ENCODE measurements at regions not wholly inside any gene's neighbourhood (a gene's known extent, or its start where the extent isn't known, plus 50 kb on each side); places are given as distances from the start of the nearest gene placed in this dataset.
"Not testable (repeated sequence)": the region's sequence is repeated elsewhere in the genome, so short reads cannot be mapped to it uniquely, and the experiment has no call there.

DNA sequence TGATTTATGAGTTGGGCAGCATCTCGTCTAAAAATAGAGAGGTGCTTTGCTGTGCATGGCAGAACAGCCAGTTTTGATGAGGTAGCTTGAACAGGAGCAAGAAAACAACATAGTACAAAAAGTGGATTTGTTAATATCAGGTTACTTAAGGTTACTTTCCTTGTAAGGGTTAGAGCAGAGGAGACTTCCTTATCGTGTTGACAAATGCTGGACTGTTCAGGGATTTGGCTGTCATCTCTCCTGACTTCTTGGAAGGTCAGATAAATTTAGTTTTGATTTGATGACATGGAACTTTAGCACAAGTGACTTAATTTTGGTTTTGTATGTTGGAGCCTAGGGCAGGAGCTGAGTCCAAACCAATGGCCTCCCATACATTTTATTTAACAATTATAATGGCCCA, 163.9 kb upstream of the ELAC2 start:
- DNase-seq (ENCODE audit: low read depth, low spot score), result no peak
- no peak overlapping the region for H3K4me3 ChIP-seq (ENCODE audit: low read length)

DNA sequence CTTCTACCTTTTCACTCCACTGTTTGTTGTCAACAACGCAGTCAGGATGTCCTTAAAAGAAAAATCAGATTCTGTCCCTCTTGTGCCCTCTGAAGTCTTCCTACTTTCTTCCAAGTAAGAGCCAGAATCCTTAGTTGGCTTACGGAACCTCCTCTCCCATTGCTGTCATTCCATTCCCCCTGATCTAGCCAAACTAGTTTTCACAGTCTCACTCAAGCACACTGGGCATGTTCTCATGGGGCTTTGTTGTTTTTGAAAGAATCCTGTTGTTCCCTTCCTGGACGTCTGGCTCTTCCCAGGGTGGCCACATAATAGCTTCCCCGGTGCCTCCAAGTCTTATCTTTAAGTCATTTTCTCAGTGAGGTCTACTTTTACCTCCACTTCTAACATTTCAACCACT, 158.6 kb upstream of the ELAC2 start:
- no peak for DNase-seq (ENCODE audit: low read depth, low spot score)
- H3K4me3 ChIP-seq (ENCODE audit: low read length), result no peak overlapping the region

DNA sequence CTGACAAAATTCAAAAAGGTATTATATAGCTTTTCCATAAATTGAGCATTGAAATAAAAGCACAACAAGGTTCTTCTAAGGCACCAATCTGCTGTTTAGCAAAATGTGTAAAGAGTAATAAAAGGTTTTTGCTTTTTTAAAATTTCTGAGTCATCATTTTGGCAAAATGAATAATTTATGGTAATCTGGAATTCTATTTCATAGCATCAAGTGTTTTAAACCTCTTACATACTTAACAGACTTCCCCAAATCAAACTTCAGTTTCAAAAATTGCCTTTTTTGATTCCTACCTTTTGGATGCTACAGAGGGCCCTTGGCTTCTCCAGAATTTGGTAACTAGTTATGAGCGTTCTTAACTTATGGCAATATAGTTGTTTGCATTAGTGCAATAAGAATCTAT, 154.0 kb upstream of the ELAC2 start:
- no peak for DNase-seq (ENCODE audit: low read depth, low spot score)

DNA sequence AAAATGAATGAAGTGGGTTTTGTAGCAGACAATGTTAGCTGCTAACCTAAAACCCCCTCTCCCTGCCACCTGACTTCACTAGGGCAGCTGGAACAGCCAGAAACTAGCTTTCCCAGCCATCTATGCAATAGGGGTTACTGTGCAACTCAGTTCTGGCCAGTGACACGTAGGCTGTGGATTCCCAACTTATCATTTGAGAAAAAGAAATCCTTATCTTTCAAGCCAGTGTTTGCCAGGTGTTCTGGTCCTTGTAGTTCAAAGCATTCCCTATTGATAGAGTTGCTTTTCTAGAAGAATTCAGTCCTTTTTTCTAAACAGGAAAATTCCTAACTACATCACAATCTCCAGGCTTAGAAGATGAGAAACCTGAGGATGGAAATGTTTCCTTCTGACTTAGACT, 144.5 kb upstream of the ELAC2 start:
- H3K4me3 ChIP-seq (ENCODE audit: low read length), result no peak overlapping the region
- no peak for DNase-seq (ENCODE audit: low read depth, low spot score)

More for the DNA sequence above, 154.0 kb upstream of the ELAC2 start:
- no peak overlapping the region for H3K4me3 ChIP-seq (ENCODE audit: low read length)

DNA sequence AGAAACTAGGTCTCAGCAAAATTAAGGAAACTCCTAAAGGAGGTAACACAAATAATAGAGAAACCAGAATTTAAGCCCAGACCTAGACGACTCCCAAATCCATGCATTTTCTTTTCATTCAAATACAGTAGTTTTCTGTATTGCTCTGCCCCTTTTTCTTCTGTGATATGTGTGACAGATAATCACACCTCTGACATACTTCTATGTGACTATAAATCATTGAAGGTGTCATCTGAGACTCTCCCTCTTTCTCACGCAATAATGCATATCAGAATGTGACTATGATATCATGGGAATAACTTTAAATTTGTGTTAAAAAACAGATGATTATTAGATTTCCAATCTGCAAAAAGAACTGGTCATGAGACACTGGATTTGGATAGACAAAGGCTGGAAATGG, 143.0 kb upstream of the ELAC2 start:
- H3K4me3 ChIP-seq (ENCODE audit: low read length), result no peak overlapping the region
- DNase-seq (ENCODE audit: low read depth, low spot score), result no peak

DNA sequence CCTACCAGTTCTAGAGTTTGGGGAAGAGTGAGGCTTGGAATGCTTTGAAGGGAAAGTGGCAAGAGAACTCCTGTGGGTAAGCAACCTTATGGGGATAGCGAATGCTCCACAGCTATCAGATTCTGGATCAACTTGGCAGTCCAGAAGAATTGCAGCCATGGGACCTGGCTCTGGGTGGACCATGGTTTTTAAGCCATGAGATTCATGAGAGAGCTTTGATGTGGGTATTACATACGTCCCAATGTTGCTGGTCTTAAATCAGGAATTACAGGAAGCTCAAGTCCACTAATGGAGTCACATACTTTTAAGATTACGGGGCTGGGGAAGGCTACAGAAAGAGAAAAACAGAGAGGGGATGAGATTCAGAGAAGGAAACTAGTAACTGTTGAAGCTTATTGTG, 142.5 kb upstream of the ELAC2 start:
- no peak for DNase-seq (ENCODE audit: low read depth, low spot score)
- H3K4me3 ChIP-seq (ENCODE audit: low read length), result no peak overlapping the region

DNA sequence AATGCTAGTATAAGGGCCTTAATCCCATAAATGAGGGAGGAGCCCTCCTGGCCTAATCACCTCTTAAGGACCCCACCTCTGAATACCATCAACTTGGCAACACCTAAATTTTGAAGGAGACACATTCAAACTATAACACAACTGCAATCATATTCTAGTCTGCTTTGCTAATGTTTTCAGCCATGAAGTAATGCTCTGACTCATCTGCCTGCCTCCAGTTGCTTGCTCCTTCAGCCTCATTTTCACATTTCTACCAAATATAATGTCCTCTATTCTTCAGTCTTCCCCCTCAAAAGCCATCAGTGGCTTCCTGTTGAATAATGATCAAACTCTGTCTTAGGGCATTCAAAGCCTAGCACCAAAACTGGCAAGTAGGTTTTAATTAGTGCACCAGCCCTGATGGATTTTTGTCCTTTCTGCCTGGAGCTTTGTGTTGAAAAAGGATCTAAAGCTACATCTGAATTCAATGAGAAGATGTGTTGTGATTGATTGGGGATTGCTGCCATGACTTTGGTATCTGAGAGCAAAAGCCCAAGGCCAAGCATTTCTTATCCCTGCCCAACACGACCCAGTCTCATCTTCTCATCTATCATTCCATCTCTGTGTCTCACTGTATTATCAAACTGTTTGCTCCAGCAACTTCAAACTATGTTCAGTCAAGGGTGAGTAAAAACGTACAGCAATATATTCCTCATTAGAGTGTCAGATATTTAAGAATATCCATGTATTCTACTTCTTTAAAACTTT, 140.8 kb upstream of the ELAC2 start:
- H3K4me3 ChIP-seq (ENCODE audit: low read length), result no peak overlapping the region
- DNase-seq (ENCODE audit: low read depth, low spot score), result no peak

DNA sequence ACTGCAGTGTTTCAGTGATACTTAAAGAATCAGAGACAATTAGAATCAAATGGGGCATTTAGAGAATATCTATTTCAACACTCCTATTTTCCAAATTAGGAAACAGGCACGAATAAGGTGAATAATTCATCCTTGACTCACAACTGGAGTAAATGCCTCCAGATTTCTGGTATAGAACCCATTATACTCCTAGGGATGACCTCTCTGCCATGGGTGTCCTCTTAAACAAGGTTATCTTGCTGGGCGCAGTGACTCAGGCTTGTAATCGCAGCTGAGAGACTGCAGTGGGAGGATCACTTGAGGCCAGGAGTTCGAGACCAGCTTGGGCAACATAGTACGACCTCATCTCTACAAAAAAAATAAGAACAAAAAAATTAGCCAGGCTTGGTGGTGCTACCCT, 139.8 kb upstream of the ELAC2 start:
- no peak for DNase-seq (ENCODE audit: low read depth, low spot score)
- H3K4me3 ChIP-seq (ENCODE audit: low read length), result no peak overlapping the region

DNA sequence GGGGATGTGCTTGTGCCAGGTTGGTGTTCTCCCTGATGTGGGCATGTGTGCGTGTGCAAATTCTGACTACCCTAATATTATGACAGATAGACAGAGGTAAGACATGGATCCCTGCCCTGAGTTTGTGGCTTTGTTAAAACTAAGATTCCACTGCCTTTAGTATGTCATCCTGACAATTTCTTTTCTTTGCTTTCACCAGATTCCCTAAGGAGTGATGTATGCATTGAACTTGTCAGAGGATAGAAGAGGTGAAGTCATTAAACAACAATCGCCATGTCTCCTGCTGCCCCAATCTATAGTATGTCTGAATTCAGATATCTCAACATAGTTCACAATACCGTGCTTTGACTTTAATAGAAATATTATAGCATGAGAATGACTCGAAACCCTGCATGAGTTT, 137.1 kb upstream of the ELAC2 start:
- DNase-seq (ENCODE audit: low read depth, low spot score), result no peak
- no peak overlapping the region for H3K4me3 ChIP-seq (ENCODE audit: low read length)

DNA sequence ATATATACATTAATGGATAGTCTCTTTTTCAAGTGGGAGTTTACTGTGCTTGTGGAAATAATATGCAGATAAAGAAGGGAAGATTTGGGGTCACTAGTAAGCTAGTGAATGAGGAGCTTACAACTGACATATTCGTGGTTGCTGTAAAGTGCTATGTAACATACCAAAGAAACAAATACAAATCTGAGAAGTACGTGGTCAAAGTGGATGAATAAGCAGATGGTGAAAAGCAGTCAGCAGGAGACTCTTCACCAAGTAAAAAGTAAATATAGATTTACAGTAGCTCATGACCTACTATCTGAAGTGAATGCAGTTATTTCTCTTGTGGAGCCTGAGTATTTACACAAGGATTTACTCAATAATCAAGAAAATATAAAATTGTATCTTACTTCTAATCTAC, 136.6 kb upstream of the ELAC2 start:
- H3K4me3 ChIP-seq (ENCODE audit: low read length), result no peak overlapping the region
- no peak for DNase-seq (ENCODE audit: low read depth, low spot score)

DNA sequence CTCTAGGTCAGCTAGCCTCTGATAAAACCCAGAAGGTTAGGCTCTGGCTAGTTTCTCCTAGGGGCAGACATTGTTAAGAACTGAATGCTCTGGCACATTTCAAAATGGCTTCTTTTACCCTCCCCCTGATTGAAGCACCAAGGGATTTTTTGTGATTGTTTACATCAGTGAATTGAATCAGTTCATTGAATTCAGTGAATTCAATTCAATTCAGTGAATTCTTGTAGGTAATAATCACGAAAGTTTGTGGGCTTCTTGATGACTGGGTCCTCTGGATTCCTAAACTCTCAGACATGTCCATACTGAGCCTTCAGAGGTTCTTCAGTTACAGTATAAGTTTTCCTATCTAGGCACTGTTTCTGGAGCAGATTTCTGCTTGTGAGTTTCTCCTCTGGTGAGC, 135.2 kb upstream of the ELAC2 start:
- no peak for DNase-seq (ENCODE audit: low read depth, low spot score)
- H3K4me3 ChIP-seq (ENCODE audit: low read length), result no peak overlapping the region

DNA sequence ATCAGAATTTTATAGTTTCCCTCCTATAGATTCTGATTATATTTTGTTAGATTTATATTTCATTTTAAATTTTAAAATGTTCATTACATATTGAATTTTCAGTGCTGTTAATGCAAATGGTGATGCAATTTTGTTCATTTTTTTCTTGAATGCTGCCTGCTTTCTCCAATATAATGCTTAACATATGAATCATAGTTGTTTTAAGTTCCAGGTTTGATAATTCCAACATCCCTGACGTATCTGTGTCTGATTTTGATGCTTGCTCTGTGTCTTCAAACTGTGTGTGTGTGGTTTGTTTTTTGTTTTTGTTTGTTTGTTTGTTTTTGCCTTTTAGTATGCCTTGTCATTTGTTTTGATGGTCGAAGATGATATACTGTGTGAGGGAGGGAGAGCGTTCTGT, 134.7 kb upstream of the ELAC2 start:
- DNase-seq (ENCODE audit: low read depth, low spot score), result no peak
- H3K4me3 ChIP-seq (ENCODE audit: low read length), result no peak overlapping the region

DNA sequence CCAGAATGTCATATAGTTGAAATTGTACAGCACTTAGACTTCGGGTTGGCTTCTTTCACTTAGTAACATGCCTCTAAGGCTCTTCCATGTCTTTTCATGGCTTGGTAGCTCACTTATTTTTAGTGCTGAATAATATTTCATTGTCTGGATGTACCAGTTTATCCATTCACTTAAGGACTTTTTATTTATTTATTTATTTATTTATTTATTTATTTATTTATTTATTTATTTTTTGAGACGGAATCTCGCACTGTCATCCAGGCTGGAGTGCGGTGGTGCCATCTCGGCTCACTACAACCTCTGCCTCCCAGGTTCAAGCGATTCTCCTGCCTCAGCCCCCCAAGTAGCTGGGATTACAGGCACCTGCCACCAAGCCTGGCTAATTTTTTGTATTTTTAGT, 132.9 kb upstream of the ELAC2 start:
- not testable (repeated sequence) for DNase-seq (ENCODE audit: low read depth, low spot score); H3K4me3 ChIP-seq (ENCODE audit: low read length)

DNA sequence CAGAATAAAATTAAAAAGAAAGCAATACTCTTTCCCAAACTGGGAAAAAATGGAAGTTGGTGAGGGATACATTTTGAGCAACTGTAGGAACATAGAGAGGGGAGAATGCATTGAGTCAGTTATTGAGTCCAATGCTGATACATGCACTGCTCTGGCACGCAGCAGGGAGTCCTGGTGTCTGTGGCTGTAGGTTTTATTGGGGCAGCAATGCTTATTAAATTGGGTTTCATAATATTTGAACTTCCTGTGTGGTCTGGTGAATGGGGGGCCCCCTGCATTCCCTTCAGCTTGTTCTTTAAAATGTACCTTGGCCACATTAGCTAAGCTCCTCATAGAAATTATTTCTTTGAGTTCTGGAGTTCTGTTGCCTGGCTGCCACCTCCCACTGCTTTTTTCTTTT, 125.2 kb upstream of the ELAC2 start:
- H3K4me3 ChIP-seq (ENCODE audit: low read length), result no peak overlapping the region
- no peak for DNase-seq (ENCODE audit: low read depth, low spot score)

DNA sequence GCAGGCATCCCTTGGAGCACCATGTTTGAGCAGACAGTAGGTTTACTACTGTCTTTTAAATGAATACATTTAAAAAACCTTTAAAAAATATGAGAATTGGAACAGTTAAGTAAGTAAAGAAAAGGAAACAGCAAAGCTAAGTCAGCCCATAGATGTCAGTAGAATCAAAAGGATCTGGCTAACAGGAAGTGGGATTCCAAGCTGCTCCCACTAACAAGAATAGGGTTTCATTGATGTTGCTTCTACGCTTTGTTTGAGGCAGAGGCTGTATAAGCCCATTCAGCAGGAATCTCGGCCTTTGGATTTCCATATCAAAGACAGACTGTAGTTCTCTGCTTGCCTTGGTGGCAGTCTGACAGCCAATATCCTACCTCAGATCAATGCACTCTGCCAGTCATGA, 122.9 kb upstream of the ELAC2 start:
- DNase-seq (ENCODE audit: low read depth, low spot score), result no peak
- no peak overlapping the region for H3K4me3 ChIP-seq (ENCODE audit: low read length)

DNA sequence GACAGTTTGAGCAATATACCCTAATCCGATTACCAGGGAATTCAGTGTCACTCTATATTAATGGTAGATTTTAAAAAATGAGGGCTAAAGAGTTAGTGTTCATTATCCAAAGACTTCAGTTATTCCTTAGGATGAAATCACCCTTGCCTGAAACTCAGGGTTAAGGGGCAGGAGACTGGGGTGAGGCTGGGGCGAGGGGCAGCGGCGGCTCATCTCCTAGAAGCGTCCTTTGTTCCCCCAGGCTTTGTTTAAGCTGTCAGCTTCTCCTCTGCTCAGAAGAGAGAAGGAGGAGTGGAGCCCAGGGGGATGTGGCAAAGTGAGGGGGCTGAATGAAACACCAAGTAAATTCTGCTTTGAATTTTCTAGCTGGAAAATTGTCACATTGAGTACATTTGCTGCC, 117.7 kb upstream of the ELAC2 start:
- H3K4me3 ChIP-seq (ENCODE audit: low read length), result no peak overlapping the region
- DNase-seq (ENCODE audit: low read depth, low spot score), result no peak

DNA sequence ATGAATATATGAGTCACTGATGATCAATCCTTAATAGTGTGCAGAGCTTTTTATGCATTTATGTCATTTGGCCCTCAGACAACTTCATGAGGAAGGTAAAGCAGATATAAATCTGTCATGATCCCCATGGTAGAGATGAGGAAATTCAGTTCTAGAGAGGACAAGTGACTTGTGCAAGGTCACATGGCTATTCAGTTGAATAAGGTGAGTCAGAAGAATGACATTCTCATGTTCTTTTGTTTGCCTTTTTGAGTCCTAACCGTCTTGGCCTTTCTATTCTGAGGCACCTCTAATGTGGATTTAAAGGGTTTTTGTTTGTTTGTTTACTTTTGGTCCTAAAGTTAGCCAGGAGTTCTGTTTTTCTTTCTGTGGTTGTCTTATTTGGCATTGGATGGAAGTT, 116.2 kb upstream of the ELAC2 start:
- H3K4me3 ChIP-seq (ENCODE audit: low read length), result no peak overlapping the region
- no peak for DNase-seq (ENCODE audit: low read depth, low spot score)

DNA sequence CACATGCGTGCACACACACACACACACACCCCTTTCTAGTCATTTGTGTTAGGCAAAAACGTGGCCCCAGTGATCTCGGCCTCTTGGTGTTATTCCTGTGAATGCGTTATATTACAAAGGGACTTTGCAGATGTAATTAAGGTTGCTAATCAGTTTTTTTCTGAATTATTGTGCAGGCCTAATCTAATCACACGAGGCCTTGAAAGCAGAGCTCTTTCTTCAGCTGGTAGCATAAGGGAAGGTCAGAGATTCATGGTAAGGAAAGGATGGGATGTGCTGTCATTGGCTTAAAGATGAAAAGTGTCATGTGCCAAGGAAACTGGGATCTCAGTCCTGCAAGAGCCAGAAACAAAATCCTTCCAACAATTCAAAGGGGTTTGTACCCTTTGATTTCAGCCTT, 113.4 kb upstream of the ELAC2 start:
- H3K4me3 ChIP-seq (ENCODE audit: low read length), result no peak overlapping the region
- no peak for DNase-seq (ENCODE audit: low read depth, low spot score)

DNA sequence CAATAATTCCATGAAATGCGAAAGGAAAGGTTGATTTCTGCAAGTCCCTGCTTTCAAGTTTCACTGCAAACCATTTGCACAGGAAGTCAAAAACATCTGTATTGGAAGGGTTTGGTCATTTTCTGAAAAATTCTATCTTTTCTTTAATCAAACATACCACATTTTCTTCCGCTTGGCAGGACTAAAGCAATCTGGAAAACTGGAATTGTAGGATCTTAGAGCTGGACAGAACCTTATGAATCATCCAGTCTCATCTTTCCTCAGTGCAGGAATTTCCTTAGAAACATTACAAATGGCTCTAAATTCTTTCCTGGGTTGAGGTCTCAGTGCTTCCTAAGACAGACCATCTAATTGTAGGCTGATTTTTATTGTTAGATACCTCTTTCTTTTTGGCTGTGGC, 111.5 kb upstream of the ELAC2 start:
- H3K4me3 ChIP-seq (ENCODE audit: low read length), result no peak overlapping the region
- no peak for DNase-seq (ENCODE audit: low read depth, low spot score)

DNA sequence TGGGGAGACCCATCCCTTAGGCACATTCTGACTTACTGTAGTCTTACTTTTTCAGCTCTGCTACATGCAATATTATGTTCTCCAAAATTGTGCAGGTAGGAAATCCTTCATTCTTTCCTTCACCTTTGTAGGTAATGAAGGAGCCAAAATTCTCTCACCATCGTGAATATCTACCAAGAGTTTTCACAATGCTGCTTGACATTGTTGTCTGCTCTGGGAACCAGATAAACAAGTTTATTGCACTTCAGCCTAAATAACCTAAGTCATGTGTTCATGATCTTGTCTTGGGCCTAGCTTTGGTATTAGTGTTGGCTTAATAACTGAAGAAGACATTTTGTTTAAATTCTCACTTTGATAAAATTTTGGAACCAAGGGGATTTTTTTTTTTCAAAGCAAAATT, 110.8 kb upstream of the ELAC2 start:
- DNase-seq (ENCODE audit: low read depth, low spot score), result no peak

DNA sequence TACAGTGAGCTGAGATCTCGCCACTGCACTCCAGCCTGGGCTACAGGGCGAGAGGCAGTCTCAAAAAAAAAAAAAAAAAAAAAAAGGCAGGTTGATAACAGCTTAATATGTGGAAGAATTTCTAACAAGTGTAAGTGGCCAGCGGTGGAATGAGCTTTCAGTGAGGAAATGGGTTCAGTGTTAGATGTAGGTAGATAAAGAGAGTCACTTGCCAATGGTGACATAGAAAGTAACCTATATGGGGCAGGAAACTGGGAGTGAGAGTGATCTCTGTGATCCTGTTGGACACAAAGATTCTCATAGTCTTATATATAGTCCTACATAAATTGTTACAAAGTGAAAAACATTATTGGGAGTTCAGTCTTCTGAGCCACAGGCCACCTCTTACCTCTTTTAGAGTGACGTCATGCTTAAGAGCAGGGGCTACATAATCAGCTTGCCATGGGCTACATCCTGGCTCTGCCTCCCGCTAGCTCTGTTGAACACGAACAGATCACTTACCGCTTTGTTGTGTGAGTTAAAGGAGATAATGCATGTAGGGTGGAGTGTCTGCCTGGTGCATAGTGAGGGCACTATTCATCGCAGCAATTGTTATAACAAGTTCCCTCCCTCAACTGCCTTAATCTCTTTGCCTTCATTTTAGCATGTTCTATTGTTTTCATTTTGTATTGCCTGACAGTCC, 110.2 kb upstream of the ELAC2 start:
- no peak overlapping the region for H3K4me3 ChIP-seq (ENCODE audit: low read length)
- DNase-seq (ENCODE audit: low read depth, low spot score), result no peak

More for the DNA sequence above, 110.8 kb upstream of the ELAC2 start:
- no peak overlapping the region for H3K4me3 ChIP-seq (ENCODE audit: low read length)
